ENCODE measurements at regions not wholly inside any gene's neighbourhood (a gene's known extent, or its start where the extent isn't known, plus 50 kb on each side); places are given as distances from the start of the nearest gene placed in this dataset.

- DNase-seq (ENCODE audit: low read depth in 2 of 2): no peak
These were observed 273.5 kb upstream of the HDAC4 start for GRCh38 chr2:239674101-239674980.

- DNase-seq (ENCODE audit: low read depth in 2 of 2): no peak
These were observed 272.8 kb upstream of the HDAC4 start for GRCh38 chr2:239673641-239674040.

DNA sequence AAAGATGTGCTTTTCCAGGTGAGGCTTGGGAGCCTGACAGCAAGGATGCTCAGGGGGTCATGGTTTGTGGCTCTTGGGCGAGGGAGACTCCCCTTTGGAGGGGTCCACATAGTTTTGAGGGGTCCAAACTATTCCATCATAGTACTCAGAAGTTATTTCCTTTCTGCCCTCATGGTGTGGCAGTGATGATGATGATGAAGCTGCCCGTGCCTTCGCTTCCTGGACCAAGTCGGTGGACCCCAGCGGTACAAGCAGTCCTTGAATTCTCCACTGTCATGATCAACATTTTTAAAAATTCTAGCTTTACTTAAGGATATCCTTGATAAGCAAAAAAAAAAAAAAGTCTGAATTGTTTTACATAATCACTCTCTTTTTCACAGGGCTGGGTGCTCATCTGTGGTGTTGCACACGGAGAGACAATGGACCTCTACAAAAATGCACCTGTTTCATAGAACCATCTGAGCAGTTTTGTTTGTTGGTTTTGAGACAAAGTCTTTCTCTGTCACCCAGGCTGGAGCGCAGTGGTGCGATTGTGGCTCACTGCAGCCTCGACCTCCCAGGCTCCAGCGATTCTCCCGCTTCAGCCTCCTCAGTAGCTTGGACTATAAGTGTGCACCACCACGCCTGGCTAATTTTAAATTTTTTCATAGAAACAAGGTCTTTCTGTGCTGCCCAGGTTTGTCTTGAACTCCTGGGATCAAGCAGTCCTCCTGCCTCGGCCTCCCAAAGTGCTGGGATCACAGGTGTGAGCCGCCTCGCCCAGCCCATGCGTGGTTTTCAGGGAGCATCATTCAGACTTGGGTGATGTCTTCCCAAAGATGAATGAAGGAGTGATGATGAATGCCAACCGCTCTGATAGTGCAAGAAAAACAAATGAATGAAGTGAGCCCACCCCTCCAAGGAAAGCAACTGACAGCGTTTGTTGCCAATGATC, 271.4 kb upstream of the HDAC4 start:
- no peak for DNase-seq (ENCODE audit: low read depth in 2 of 2)

- no peak for DNase-seq (ENCODE audit: low read depth in 2 of 2)
These were observed 270.7 kb upstream of the HDAC4 start for GRCh38 chr2:239671471-239671870.

GRCh38 chr2:239670463-239671120, 269.8 kb upstream of the HDAC4 start:
- DNase-seq (ENCODE audit: low read depth in 2 of 2): no peak

- no peak for DNase-seq (ENCODE audit: low read depth in 2 of 2)
These were observed 269.2 kb upstream of the HDAC4 start for GRCh38 chr2:239669899-239670460.

DNA sequence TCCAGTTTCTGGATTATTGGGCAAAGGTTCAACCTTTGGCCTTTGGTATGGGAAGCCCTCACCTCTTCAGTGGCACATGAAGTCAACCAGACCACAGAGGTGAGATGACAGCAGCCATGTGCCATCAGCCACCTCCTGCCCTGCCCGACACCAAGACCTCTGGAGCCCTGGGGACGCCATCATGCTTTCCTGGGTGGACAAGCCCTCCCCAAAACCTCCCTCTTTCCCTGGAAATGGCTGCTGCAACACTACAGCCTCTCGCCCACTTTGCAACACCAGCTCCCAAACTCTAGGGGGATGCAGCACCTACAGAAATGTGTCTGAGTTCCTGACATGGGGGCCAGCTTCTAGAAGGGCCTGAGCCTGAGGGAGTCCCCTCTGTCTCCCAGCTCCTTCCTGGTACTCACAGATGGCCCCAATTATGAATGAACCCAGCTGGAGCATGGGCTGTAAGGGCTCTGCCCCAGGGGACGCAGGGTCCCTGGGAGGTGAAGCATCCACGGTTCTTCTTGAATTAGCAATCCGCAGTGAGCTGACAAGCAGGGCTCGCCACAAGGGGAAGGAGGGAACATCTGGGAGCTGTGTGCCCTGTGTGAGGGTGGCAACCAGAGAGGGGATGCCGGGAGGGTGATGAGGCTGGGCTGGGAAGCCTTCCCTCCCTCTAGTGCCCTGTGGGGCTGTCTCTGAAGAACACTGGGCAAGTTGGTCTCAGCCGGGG, 268.5 kb upstream of the HDAC4 start:
- DNase-seq (ENCODE audit: low read depth in 2 of 2): no peak

- DNase-seq (ENCODE audit: low read depth in 2 of 2): no peak
These were observed 267.8 kb upstream of the HDAC4 start for GRCh38 chr2:239668651-239669050.

- no peak for DNase-seq (ENCODE audit: low read depth in 2 of 2)
These were observed 267.2 kb upstream of the HDAC4 start for GRCh38 chr2:239668042-239668441.

- DNase-seq (ENCODE audit: low read depth in 2 of 2): no peak
These were observed 266.7 kb upstream of the HDAC4 start for GRCh38 chr2:239667431-239667985.

DNA sequence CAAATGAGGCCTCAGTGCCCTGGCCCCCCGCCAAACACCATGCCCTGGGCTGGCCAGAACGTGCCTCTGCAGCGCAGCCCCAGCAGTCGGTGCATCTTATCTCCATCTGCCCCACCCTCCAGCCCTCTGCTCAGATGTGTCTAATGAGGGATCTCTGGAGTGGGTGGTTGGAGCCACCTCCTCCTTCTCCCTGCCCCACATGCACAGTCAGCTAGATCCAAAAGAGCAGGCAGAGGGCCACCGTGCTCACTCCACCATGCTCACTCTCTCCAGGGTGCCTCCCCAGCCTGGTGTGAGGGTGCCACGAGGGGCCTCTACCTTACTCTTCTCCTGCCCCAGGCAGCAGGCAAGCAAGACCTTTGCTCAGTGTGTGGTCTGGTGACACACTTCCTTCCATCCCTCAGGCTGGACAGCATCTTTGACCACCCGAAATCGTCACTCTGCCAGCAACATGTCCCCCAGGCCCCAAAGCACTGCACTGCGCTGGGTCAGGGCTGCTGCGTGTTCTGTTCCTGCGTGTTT, 266.1 kb upstream of the HDAC4 start:
- no peak for DNase-seq (ENCODE audit: low read depth in 2 of 2)

- DNase-seq (ENCODE audit: low read depth in 2 of 2): no peak
These were observed 265.4 kb upstream of the HDAC4 start for GRCh38 chr2:239666053-239666854.

DNA sequence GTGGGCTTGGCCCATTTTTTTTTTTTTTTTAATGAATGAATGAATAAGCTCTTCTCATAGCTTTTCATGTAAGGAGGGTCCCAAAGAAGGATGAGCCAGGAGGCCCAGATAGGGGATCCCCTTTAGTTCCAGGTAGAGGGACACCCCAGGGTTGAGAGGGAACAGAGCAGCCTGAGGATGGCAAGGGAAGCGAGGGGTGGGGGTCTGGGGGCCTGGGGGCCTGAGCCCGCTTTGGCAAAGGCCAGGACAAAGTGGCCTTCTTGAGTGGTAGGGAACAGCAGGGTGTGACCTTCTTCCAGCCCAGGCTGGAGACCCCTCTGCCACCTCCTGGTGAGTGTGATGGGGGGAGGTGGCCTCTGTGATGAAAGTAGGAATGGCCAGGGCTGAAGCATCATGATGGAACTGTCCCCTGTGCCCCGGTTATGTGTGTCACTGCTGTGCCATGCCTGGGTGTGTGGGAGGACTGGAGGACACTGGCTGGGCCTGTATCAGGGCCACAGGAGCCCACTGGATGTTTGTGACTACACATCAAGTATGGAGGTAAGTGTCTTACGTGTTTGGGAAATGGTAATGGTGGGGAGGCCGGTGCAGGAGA, 263.5 kb upstream of the HDAC4 start:
- DNase-seq (ENCODE audit: low read depth in 2 of 2): no peak

- no peak for DNase-seq (ENCODE audit: low read depth in 2 of 2)
These were observed 262.6 kb upstream of the HDAC4 start for GRCh38 chr2:239663364-239663924.

DNA sequence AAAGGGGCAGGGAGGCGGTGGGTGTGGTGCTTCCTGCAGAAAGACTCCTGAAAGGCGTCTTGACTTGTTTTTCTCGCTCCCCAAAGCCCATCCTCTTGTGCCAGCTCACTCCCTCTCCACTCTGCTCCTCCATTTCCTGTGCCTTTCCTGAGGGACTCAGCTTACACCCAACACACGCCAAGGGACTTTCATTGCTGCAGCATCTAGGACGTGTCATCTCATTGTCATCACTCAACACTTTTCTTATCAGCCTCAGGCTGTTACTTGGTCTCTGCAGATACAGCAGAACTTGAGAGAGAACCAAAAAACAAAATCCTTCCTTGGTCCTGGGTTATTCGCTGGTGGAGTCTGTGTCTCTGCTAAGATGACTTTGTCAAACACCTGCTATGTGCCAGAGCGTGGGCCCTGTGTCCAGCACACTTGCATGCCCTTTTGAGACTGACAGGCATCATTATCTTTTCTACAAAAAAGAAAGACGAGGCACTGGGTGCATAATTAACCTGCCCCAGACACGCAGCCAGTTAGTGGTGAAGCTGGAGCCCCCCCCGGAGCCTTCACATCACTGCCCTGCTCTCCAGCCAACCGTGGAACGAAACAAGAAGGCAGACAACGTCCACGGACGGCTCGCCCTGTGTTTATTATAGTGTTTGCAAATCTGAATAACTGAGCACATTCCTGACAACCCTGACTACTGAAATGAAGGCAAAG, 261.7 kb upstream of the HDAC4 start:
- no peak for DNase-seq (ENCODE audit: low read depth in 2 of 2)

DNA sequence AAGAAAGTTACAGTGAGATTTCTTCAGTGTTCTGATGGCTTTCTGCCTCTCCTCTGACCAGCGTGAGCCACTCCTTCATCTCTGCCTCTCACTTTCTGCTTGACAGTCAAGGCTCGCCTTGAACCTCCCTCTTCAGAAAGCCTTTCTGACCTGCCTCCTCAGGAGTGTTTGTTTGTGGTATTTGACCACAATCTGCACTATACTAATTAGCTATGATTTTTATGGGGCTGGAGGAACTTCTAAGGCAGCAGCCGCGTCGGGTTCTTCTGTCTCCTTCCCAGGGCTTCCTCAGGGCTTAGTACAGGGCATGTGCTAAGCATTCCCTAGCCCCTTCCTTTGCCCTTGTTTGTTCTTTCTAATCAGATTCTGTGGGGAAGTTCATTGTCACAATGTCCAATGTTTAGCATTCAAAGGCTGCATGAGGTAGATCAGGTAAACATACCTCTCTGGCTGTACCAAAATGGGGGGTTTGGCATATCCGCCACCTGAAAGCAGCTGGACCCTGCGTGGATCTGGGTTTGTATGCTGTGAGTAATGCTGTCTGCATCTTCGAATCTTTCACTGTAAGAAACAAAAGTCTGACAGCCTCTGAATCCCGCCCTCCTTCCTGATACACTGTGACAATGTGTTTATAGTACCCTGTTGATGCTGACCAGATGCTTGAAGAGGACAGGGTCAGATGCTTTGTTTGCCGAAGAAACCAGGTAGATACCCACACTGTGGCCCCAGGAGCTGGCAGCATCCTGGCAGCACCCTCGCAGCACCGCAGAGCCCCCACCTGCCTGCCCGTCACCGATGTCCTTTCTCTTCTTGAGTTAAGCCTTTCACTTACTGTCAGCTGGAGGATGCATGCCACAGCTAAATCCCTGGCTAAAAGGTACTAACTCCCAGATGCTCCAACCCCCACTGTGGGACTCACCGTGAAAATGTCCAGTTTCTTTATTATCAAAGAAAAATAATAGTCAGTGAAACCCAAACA, 260.8 kb upstream of the HDAC4 start:
- DNase-seq (ENCODE audit: low read depth in 2 of 2): no peak
